ENCODE measurements at regions not wholly inside any gene's neighbourhood (a gene's known extent, or its start where the extent isn't known, plus 50 kb on each side); places are given as distances from the start of the nearest gene placed in this dataset.
"Not testable (repeated sequence)": the region's sequence is repeated elsewhere in the genome, so short reads cannot be mapped to it uniquely, and the experiment has no call there.

GRCh38 chr22:12384612-12385011 lies 3143.4 kb upstream of the OR11H1 start:
- not testable (repeated sequence) for H3K4me1 Mint-ChIP-seq (ENCODE audit: low read depth); H3K27ac Mint-ChIP-seq (ENCODE audit: unreplicated experiment); DNase-seq (ENCODE audit: low spot score); H3K27me3 Mint-ChIP-seq (ENCODE audit: low read depth); H3K36me3 Mint-ChIP-seq (ENCODE audit: low read depth); H3K4me3 Mint-ChIP-seq (ENCODE audit: unreplicated experiment)
- peaks cover 72% of the 10 kb centered on the region for H3K9me3 Mint-ChIP-seq (ENCODE audit: low read depth)

- peak; percentile 84 for DNase-seq (ENCODE audit: low spot score)
- H3K9me3 Mint-ChIP-seq (ENCODE audit: low read depth): peaks cover 72% of the 10 kb centered on the region
Measured at GRCh38 chr22:12388824-12389800, 3138.9 kb upstream of the OR11H1 start.

GRCh38 chr22:12397270-12397669 lies 3130.7 kb upstream of the OR11H1 start:
- peaks cover 66% of the 10 kb centered on the region for H3K9me3 Mint-ChIP-seq (ENCODE audit: low read depth)

More at GRCh38 chr22:12388824-12389800, 3138.9 kb upstream of the OR11H1 start:
- H3K4me1 Mint-ChIP-seq (ENCODE audit: low read depth); H3K4me3 Mint-ChIP-seq (ENCODE audit: unreplicated experiment); H3K27ac Mint-ChIP-seq (ENCODE audit: unreplicated experiment); H3K27me3 Mint-ChIP-seq (ENCODE audit: low read depth): not testable (repeated sequence)
- H3K36me3 Mint-ChIP-seq (ENCODE audit: low read depth): peaks cover 13% of the 10 kb centered on the region

DNA sequence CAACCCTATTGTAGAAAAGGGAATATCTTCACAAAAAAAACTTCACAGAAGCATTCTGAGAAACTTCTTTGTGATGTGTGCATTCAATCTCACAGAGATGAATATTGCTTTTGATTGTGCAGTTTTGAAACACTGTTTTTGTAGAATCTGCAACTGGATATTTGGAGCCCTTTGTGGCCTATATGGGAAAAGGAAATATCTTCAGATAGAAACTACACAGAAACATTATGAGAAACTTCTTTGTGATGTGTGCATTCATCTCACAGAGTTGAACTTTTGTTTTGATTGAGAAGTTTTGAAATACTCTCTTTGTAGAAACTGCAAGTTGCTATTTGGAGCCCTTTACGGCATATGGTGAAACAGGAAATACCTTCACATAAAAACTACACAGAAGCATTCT lies 3126.1 kb upstream of the OR11H1 start:
- H3K36me3 Mint-ChIP-seq (ENCODE audit: low read depth); H3K27me3 Mint-ChIP-seq (ENCODE audit: low read depth); H3K27ac Mint-ChIP-seq (ENCODE audit: unreplicated experiment); H3K4me3 Mint-ChIP-seq (ENCODE audit: unreplicated experiment); H3K4me1 Mint-ChIP-seq (ENCODE audit: low read depth); DNase-seq (ENCODE audit: low spot score): not testable (repeated sequence)
- H3K9me3 Mint-ChIP-seq (ENCODE audit: low read depth): peaks cover 72% of the 10 kb centered on the region

More at GRCh38 chr22:12397270-12397669, 3130.7 kb upstream of the OR11H1 start:
- not testable (repeated sequence) for H3K27ac Mint-ChIP-seq (ENCODE audit: unreplicated experiment); H3K4me1 Mint-ChIP-seq (ENCODE audit: low read depth); DNase-seq (ENCODE audit: low spot score); H3K4me3 Mint-ChIP-seq (ENCODE audit: unreplicated experiment); H3K27me3 Mint-ChIP-seq (ENCODE audit: low read depth); H3K36me3 Mint-ChIP-seq (ENCODE audit: low read depth)

DNA sequence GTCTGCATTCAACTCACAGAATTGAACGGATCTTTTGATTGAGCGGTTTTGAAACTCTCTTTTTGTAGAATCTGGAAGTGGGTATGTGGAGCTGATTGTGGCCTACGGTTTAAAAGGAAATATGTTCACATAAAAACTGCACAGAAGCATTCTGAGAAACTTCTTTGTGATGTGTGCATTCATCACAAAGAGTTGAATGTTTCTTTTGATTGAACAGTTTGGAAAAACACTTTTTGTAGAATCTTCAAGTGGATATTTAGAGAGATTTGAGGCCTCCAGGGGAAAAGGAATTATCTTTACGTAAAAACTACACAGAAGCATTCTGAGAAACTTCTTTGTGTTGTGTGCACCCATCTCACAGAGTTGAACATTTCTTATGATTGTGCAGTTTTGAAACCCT lies 3125.5 kb upstream of the OR11H1 start:
- H3K36me3 Mint-ChIP-seq (ENCODE audit: low read depth); DNase-seq (ENCODE audit: low spot score); H3K27me3 Mint-ChIP-seq (ENCODE audit: low read depth); H3K4me1 Mint-ChIP-seq (ENCODE audit: low read depth); H3K27ac Mint-ChIP-seq (ENCODE audit: unreplicated experiment); H3K4me3 Mint-ChIP-seq (ENCODE audit: unreplicated experiment): not testable (repeated sequence)
- H3K9me3 Mint-ChIP-seq (ENCODE audit: low read depth): peaks cover 71% of the 10 kb centered on the region

DNA sequence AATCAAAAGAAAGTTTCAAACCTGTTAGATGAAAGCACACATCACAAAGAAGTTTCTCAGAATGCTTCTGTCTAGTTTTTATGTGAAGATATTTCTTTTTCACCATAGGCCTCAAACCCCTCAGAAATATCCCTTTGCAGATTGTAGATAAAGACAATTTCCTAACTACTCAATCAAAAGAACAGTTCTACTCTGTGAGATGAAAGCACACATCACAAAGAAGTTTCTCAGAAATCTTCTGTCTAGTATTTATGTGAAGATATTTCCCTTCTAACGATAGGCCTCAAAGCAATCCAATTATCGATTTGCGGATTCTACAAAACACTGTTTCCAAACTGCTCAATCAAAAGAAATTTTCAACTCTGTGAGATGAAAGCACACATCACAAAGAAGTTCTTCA lies 3092.1 kb upstream of the OR11H1 start:
- H3K27me3 Mint-ChIP-seq (ENCODE audit: low read depth); H3K4me3 Mint-ChIP-seq (ENCODE audit: unreplicated experiment); H3K27ac Mint-ChIP-seq (ENCODE audit: unreplicated experiment); H3K36me3 Mint-ChIP-seq (ENCODE audit: low read depth); DNase-seq (ENCODE audit: low spot score); H3K4me1 Mint-ChIP-seq (ENCODE audit: low read depth): not testable (repeated sequence)
- H3K9me3 Mint-ChIP-seq (ENCODE audit: low read depth): peaks cover 65% of the 10 kb centered on the region
